Neural progenitor cell (in vitro differentiated cells): ENCODE measurements at regions not wholly inside any gene's neighbourhood (a gene's known extent, or its start where the extent isn't known, plus 50 kb on each side); places are given as distances from the start of the nearest gene placed in this dataset.

Experiments used
- CTCF ChIP-seq: fragments of 200-600 bp; sonication (generic); IDR thresholded peaks from 2 replicates; pipeline ENCODE4 v1.5.1; 2017; ENCODE audit warnings: antibody characterized with exemption, mild to moderate bottlenecking
- EZH2 ChIP-seq: fragments of 200-600 bp; sonication (generic); IDR thresholded peaks from 2 replicates; pipeline ENCODE4 v1.6.1; 2017; ENCODE audit warnings: antibody characterized with exemption, mild to moderate bottlenecking, moderate library complexity

GRCh38 chr1:114269539-114269938 is 115.9 kb upstream of the SYT6 start:
- TF ChIP-seq EZH2 = no peak
- no peak for TF ChIP-seq CTCF
